ENCODE measurements at regions not wholly inside any gene's neighbourhood (a gene's known extent, or its start where the extent isn't known, plus 50 kb on each side); places are given as distances from the start of the nearest gene placed in this dataset.

- 75% methylated on average over 2 of the region's 2 CpGs for WGBS (ENCODE audit: insufficient coverage)
- Histone ChIP-seq H3K4me1 (ENCODE audit: control insufficient read depth, insufficient read depth, low read length) (no peaks in the 10 kb centered on the region), H3K9me3 (ENCODE audit: control insufficient read depth, insufficient read depth, low read length) (no peaks in the 10 kb centered on the region), H3K27me3 (ENCODE audit: control insufficient read depth, insufficient read depth, low read length) (no peaks in the 10 kb centered on the region), H3K4me3 (ENCODE audit: low read length) (no peak overlapping the region), H3K27ac (ENCODE audit: low read length) (no peak overlapping the region), H3K36me3 (ENCODE audit: control insufficient read depth, insufficient read depth, low read length) (no peaks in the 10 kb centered on the region)
- H3K27ac Mint-ChIP-seq, result no peak overlapping the region
- H3K27me3 Mint-ChIP-seq (ENCODE audit: low read depth in 2 of 2), result peaks cover 10 to 12% of the 10 kb centered on the region in 2 donors
- DNase-seq (no peak), ATAC-seq (no peak)
- H3K36me3 Mint-ChIP-seq, result no peaks in the 10 kb centered on the region
- H3K4me3 Mint-ChIP-seq, result no peak overlapping the region
- intact Hi-C loops (cut with micrococcal nuclease), result no loop called here
- no peak for TF ChIP-seq CTCF (IDR thresholded peaks at IDR 0.05)
- H3K4me1 Mint-ChIP-seq, result no peaks in the 10 kb centered on the region
- H3K9me3 Mint-ChIP-seq, result peaks cover 0 to 2% of the 10 kb centered on the region in 2 donors
Measured at GRCh38 chr16:80208015-80208414, 332.8 kb upstream of the DYNLRB2 start.

GRCh38 chr16:80203821-80204220 is 337.0 kb upstream of the DYNLRB2 start:
- Mint-ChIP-seq H3K27ac (no peak overlapping the region), H3K4me1 (no peaks in the 10 kb centered on the region), H3K27me3 (ENCODE audit: low read depth in 2 of 2) (peaks cover 12 to 20% of the 10 kb centered on the region in 2 donors), H3K9me3 (peaks cover 0 to 2% of the 10 kb centered on the region in 2 donors), H3K4me3 (no peak overlapping the region), H3K36me3 (no peaks in the 10 kb centered on the region)
- Histone ChIP-seq H3K4me1 (ENCODE audit: control insufficient read depth, insufficient read depth, low read length) (no peaks in the 10 kb centered on the region), H3K27ac (ENCODE audit: low read length) (no peak overlapping the region), H3K36me3 (ENCODE audit: control insufficient read depth, insufficient read depth, low read length) (no peaks in the 10 kb centered on the region), H3K27me3 (ENCODE audit: control insufficient read depth, insufficient read depth, low read length) (no peaks in the 10 kb centered on the region), H3K9me3 (ENCODE audit: control insufficient read depth, insufficient read depth, low read length) (no peaks in the 10 kb centered on the region), H3K4me3 (ENCODE audit: low read length) (no peak overlapping the region)
- WGBS (ENCODE audit: insufficient coverage), result 96% methylated on average over 3 of the region's 3 CpGs
- DNase-seq (no peak), ATAC-seq (no peak)
- intact Hi-C loops (cut with micrococcal nuclease), result no loop called here
- no peak for TF ChIP-seq CTCF (IDR thresholded peaks at IDR 0.05)

GRCh38 chr16:80202831-80203413 is 337.9 kb upstream of the DYNLRB2 start:
- Mint-ChIP-seq H3K27ac (no peak overlapping the region), H3K36me3 (no peaks in the 10 kb centered on the region), H3K27me3 (ENCODE audit: low read depth in 2 of 2) (peaks cover 12 to 20% of the 10 kb centered on the region in 2 donors), H3K4me1 (no peaks in the 10 kb centered on the region), H3K4me3 (no peak overlapping the region), H3K9me3 (peaks cover 0 to 2% of the 10 kb centered on the region in 2 donors)
- Histone ChIP-seq H3K27ac (ENCODE audit: low read length) (no peak overlapping the region), H3K9me3 (ENCODE audit: control insufficient read depth, insufficient read depth, low read length) (no peaks in the 10 kb centered on the region), H3K4me3 (ENCODE audit: low read length) (no peak overlapping the region), H3K4me1 (ENCODE audit: control insufficient read depth, insufficient read depth, low read length) (no peaks in the 10 kb centered on the region), H3K27me3 (ENCODE audit: control insufficient read depth, insufficient read depth, low read length) (no peaks in the 10 kb centered on the region), H3K36me3 (ENCODE audit: control insufficient read depth, insufficient read depth, low read length) (no peaks in the 10 kb centered on the region)
- no peak for ATAC-seq
- TF ChIP-seq CTCF (IDR thresholded peaks at IDR 0.05), result no peak
- 60% methylated on average over 4 of the region's 4 CpGs for WGBS (ENCODE audit: insufficient coverage)
- DNase-seq, result no peak
- intact Hi-C loops (cut with micrococcal nuclease), result no loop called here

- Mint-ChIP-seq H3K4me3 (no peak overlapping the region), H3K27ac (no peak overlapping the region), H3K27me3 (ENCODE audit: low read depth in 2 of 2) (peaks cover 4 to 10% of the 10 kb centered on the region in 2 donors), H3K4me1 (no peaks in the 10 kb centered on the region), H3K36me3 (no peaks in the 10 kb centered on the region), H3K9me3 (peaks cover 0 to 2% of the 10 kb centered on the region in 2 donors)
- Histone ChIP-seq H3K27ac (ENCODE audit: low read length) (no peak overlapping the region), H3K36me3 (ENCODE audit: control insufficient read depth, insufficient read depth, low read length) (no peaks in the 10 kb centered on the region), H3K4me1 (ENCODE audit: control insufficient read depth, insufficient read depth, low read length) (no peaks in the 10 kb centered on the region), H3K4me3 (ENCODE audit: low read length) (no peak overlapping the region), H3K9me3 (ENCODE audit: control insufficient read depth, insufficient read depth, low read length) (no peaks in the 10 kb centered on the region), H3K27me3 (ENCODE audit: control insufficient read depth, insufficient read depth, low read length) (no peaks in the 10 kb centered on the region)
- intact Hi-C loops (cut with micrococcal nuclease), result no loop called here
- no peak for TF ChIP-seq CTCF (IDR thresholded peaks at IDR 0.05)
- DNase-seq, result no peak
- 77% methylated on average over 3 of the region's 3 CpGs for WGBS (ENCODE audit: insufficient coverage)
- no peak for ATAC-seq
Measured at GRCh38 chr16:80200079-80200478, 340.7 kb upstream of the DYNLRB2 start.
